GM04503 (cell line): ENCODE measurements at regions not wholly inside any gene's neighbourhood (a gene's known extent, or its start where the extent isn't known, plus 50 kb on each side); places are given as distances from the start of the nearest gene placed in this dataset.

ENCODE experiments used
- DNase-seq: peaks from one replicate; pipeline ENCODE4 v3.0.0-alpha.2; 2012; ENCODE audit warnings: low read depth

DNA sequence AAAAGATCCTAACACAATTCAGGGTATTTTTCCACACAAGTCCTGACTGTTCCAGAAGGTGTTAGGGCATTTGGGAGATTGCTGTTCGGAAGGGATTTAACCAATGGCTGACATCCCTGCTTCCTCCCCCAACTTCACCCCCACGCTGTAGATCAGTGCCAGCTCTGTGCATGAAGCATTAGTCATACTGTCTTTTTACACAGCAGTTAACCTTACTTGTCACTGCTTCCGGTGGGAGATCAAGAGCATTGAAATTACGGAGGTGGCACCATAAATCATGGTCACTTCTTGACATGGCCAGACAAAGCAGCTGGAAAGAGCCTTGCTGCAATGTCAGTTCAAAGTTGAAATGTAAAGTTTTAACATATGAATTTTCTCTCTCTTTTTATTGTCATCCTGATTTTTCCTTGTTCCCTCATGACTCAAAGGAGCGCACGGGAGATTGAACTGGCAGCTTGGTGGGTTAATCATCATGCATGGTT, 70.2 kb downstream of the HRH4 start:
- no peak for DNase-seq

DNA sequence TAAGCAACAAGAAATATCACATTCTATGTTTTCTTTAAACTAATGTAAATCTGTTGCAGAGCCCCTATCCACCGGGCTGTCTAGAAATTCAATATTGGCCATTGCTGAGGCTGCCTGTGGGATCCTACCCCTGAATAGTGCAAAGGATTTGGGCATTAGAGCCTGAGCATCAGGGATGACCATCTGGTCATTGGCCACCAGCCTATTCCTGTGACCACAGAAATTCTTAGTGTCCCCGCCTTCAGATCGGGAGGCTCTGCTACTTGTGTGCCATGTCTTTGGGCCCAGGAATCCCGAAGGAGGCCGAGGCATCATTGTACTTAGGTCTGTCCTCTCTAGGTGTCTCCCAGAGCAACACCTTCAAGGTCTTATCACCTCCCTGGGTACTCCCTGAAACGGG, 73.8 kb downstream of the HRH4 start:
- DNase-seq, result no peak

- DNase-seq, result no peak
These were observed 74.3 kb downstream of the HRH4 start for GRCh38 chr18:24534737-24535136.

- DNase-seq, result no peak
These were observed 75.3 kb downstream of the HRH4 start for GRCh38 chr18:24535527-24536295.

DNA sequence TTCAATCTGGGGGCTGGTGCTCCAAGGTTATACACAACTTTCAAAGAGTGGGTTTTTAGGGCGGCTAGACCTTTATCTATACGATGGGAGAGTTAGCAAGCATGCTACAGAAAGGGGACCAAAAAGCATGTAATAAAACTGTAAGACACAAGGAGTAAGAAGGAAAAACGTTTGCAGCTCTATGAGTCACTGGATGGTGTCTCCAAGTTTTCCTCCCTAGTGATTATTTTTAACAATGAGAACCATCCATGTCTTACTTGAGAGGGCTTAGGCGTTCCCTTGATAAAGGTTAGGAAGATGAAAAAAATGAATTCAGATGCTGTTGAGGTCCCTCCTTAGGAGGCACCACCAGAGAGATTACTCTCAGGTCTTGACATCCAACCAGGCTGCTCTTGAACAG, 75.9 kb downstream of the HRH4 start:
- DNase-seq, result no peak

- DNase-seq, result no peak
These were observed 76.4 kb downstream of the HRH4 start for GRCh38 chr18:24536834-24537233.

- DNase-seq, result no peak
These were observed 78.2 kb downstream of the HRH4 start for GRCh38 chr18:24538414-24539264.

- no peak for DNase-seq
These were observed 79.6 kb downstream of the HRH4 start for GRCh38 chr18:24539866-24540617.

- no peak for DNase-seq
These were observed 80.5 kb downstream of the HRH4 start for GRCh38 chr18:24540896-24541295.

DNA sequence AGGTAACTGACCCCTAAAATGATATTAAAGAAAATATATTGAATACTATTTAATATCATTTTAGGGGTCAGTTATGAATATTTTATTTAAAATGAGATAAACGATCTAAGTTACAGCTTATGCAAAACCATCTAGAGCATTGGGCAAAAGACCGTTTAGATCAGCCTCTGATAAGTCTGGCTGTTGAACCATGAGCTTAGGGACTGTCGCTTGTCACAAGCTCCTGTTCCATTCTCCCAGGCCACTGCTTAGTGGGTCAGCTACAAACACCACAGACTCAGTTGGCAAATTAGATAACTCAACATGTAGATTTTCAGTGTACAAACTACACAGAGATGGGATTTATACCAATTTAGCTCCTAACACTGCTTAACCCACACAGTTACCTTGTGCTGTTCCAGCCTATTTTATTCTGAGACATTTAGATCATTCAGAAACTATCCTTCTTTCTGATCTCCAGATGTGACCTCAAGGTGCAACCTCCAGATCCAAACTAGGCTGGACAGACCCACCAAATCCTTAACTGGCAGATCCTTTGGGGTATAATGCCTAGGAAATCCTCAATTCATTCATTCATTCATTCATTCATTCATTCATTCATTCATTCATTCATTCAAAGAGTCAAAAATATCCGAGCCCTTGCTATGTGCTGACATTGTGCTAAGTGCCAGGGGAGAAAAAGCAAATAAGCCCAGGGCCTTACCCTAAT, 82.8 kb downstream of the HRH4 start:
- no peak for DNase-seq

DNA sequence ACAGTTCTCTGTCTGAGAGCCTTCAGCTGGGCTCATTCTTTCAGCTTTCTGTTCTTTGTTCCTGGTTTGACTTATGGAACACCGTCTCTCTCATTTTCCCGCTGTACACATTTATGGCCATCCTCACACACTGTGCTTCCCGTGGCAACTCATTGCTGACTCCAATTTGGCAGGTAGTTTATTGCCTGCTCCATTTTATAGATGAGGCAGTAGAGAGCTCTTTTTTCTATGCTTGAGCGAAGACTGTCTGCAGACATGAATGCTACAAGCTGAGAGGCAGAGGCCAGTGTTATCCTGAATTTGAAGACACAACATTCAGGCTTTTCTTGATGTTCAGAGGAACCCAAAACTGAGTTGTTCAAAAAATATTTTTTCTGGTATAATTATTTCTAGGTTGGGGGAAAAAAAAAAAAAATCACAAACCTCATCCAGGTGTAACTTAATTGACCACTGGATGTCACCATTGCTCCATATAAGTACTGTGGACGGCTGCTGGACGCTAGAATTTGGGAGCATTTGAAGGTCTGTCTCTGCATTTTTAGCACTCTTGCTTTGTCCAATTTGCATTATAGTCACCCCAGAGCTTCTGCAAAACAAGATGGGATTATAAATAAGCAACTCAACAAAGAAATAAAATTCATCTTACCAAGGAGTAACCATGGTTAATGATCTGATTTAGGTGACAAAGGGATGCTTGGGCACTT, 83.5 kb downstream of the HRH4 start:
- no peak for DNase-seq

DNA sequence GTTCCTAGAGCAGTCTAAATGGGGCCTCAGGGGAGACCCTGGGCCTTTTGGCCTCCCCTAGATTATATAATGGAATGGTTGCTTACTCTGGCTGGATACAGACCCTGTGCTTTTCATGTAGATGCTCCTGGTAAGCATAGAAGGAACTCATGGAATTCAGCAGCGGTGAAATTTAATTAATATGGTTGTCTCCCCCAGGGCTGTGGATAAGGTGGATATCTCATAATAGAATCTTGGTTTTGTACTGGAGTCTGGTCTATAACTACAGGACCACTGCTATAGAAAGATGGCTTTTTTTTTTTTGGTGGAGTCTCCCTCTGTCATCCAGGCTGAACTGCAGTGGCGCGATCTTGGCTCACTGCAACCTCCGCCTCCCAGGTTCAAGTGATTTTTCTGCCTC, 84.5 kb downstream of the HRH4 start:
- no peak for DNase-seq

DNA sequence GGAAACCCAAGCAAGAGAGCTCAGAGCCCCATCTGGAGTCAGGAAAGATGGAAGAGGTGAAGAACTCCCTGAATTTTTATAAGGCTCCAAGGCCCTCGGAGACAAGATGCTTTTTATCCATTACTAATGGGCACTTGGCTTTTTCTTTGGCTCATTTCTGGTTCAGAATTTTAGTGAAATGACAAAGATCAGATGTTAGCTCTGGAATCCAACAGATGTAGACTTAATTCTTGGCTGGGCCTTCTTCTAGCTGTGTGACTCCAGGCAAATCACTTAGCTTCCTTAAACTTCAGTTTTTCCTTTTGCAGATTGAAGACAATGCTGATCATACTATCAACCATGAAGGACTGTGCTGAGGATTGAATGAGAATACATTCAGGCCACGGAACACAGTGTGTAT, 85.2 kb downstream of the HRH4 start:
- DNase-seq, result no peak

DNA sequence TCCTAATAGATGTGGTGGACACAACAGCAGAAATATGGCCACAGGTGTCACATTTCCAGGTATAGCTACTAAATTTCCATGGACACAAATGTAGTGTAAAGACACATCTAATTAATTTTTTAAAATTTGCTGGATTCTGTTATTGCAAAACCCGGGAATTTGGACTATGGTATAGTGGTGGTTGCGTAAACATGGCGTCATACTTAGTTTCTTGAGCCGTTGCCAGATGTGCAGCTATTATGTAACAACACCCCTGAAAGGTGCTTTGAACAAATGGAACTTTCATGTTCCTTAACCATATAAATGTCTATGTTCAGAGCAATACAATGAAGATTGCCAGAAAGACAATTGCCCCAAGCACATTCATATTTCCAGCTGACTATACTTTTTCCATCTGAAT, 85.9 kb downstream of the HRH4 start:
- DNase-seq, result no peak

- DNase-seq, result no peak
These were observed 88.1 kb downstream of the HRH4 start for GRCh38 chr18:24548583-24548982.

GRCh38 chr18:24552218-24552617, 91.8 kb downstream of the HRH4 start:
- no peak for DNase-seq

GRCh38 chr18:24553571-24554285, 93.3 kb downstream of the HRH4 start:
- DNase-seq, result no peak

DNA sequence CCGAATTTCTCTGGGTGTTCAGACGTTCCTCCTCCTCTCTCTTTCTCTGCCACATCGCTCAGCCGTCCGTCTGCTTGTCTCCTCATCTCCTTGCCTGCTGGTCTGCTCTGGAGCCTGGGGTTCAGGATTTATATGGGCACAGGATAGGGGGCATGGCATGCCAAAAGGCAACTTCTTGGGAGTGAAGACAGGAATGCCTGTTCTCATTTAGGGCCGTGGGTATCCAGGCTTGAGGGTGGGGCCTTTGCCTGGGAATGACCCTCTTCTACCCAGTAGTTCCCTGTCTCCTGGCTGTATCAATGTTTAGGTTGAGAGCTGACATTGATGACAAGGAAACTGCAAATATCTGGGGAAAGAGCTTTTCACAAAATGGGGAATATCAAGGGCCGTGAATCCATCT, 98.0 kb downstream of the HRH4 start:
- no peak for DNase-seq

DNA sequence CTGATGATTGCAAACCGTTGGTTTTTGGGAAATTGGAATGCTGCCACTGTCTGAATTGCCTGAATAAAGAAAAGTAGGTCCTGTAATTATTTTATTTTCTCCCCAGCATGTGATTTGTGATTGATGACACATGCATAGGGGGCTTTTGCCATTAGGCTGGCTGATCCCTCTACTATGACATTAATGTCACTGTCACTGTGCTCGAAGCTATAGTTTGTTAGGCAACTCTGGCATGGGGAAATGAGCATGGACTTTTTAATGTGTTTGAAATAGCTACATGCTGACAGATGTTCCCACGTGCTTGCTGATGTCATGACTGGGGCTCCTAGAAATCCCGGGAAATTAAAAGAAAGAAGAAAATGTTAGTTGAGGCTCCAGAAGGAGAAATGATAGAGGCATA, 99.1 kb downstream of the HRH4 start:
- DNase-seq, result no peak

- no peak for DNase-seq
These were observed 100.1 kb downstream of the HRH4 start for GRCh38 chr18:24560511-24560981.
